ENCODE measurements at regions not wholly inside any gene's neighbourhood (a gene's known extent, or its start where the extent isn't known, plus 50 kb on each side); places are given as distances from the start of the nearest gene placed in this dataset.

DNA sequence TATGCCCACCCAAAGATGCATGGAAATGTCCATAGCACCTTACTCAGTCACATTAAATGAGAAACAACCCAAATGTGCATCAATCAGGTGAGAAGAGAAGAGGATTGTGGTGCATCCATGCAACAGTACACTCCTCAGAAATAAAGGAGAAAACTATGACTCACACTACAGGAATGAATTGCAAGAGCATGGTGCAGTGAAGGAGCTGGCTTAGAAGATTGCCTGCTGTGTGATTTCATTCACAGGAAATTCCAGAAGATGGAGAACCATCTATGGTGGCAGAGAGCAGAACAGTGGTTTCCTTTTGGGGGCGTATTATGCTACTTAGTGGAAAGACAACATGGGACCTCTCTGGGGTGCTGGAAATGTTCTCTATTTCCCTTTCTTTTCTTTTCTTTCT, 278.6 kb upstream of the AJAP1 start:
- TF ChIP-seq EP300 (IDR thresholded peaks at IDR 0.05) (no peak), CTCF (IDR thresholded peaks at IDR 0.05) (no peak), POLR2A (IDR thresholded peaks at IDR 0.05) (no peak)

All from tibial nerve (tissue), 4 donors.